HEK293 (cell line): ENCODE measurements at regions not wholly inside any gene's neighbourhood (a gene's known extent, or its start where the extent isn't known, plus 50 kb on each side); places are given as distances from the start of the nearest gene placed in this dataset.
A peak's percentile ranks its signal among the peaks of the same experiment; 100 is the strongest.

Experiments used
- CTCF ChIA-PET: fragments of 350-600 bp; formaldehyde crosslinking; extraction: SDS; loops from one replicate; lab custom pipeline; 2021; ENCODE audit warnings: antibody characterized with exemption; lab: Yijun Ruan, JAX
- POLR2A ChIA-PET: fragments of 300-600 bp; formaldehyde crosslinking; extraction: SDS; loops from one replicate; lab custom pipeline; 2020; ENCODE audit warnings: antibody characterized with exemption, inconsistent platforms; lab: Yijun Ruan, JAX
- H3K27ac ChIP-seq: fragments of 200-500 bp; sonication (Bioruptor generic); 2 replicates; pipeline ENCODE4 v1.5.1; 2014; ENCODE audit warnings: low read depth, low read length, control low read depth, inconsistent platforms; ENCODE audit errors: extremely low read depth
- H3K36me3 ChIP-seq, 2 experiments: fragments of 200-500 bp in 1 of 2; sonication (Bioruptor generic) in 1 of 2; 1 replicate in 1 of 2; 2 replicates in 1 of 2; pipeline ENCODE4 v1.5.1; 2014 to 2017; ENCODE audit warnings: inconsistent platforms in 2 of 2, low read length in 2 of 2; ENCODE audit not compliant: control insufficient read depth in 2 of 2, insufficient read depth in 1 of 2
- H3K4me1 ChIP-seq: fragments of 200-500 bp; sonication (Bioruptor generic); 2 replicates; pipeline ENCODE4 v1.5.1; 2014; ENCODE audit warnings: mild to moderate bottlenecking, low read length, inconsistent platforms; ENCODE audit not compliant: control insufficient read depth, insufficient read depth
- H3K4me3 ChIP-seq: 2 replicates; pipeline ENCODE4 v1.5.1; 2011; ENCODE audit warnings: low read depth, mild to moderate bottlenecking, control low read depth, low read length, moderate library complexity
- H3K9me3 ChIP-seq: fragments of 200-500 bp; sonication (Bioruptor generic); 2 replicates; pipeline ENCODE4 v1.5.1; 2014; ENCODE audit warnings: low read depth, low read length, inconsistent platforms; ENCODE audit not compliant: control insufficient read depth, insufficient read depth
- IKZF3 ChIP-seq: fragments of 450-650 bp; IDR thresholded peaks from 2 replicates; pipeline ENCODE4 v1.5.0; 2018; ENCODE audit warnings: missing biosample characterization, mild to moderate bottlenecking, missing genetic modification characterization, moderate library complexity
- SALL2 ChIP-seq: fragments of 450-650 bp; formaldehyde crosslinking; IDR thresholded peaks from 2 replicates; pipeline ENCODE4 v1.5.0; 2017; ENCODE audit warnings: missing biosample characterization, mild to moderate bottlenecking, missing genetic modification characterization, borderline replicate concordance
- SCRT2 ChIP-seq: fragments of 450-650 bp; formaldehyde crosslinking; IDR thresholded peaks from 2 replicates; pipeline ENCODE4 v1.5.1; 2016; ENCODE audit warnings: missing biosample characterization, missing genetic modification characterization
- ZNF10 ChIP-seq: fragments of 450-650 bp; formaldehyde crosslinking; IDR thresholded peaks from 2 replicates; pipeline ENCODE4 v1.5.1; 2017; ENCODE audit warnings: missing biosample characterization, missing genetic modification characterization
- ZNF2 ChIP-seq: fragments of 450-650 bp; formaldehyde crosslinking; IDR thresholded peaks from 2 replicates; pipeline ENCODE4 v1.5.1; 2016; ENCODE audit warnings: missing biosample characterization, missing genetic modification characterization
- ZNF202 ChIP-seq: fragments of 450-650 bp; formaldehyde crosslinking; IDR thresholded peaks from 2 replicates; pipeline ENCODE4 v1.5.1; 2016; ENCODE audit warnings: missing biosample characterization, missing genetic modification characterization, borderline replicate concordance
- ZNF214 ChIP-seq: fragments of 450-650 bp; formaldehyde crosslinking; IDR thresholded peaks from 2 replicates; pipeline ENCODE4 v1.5.1; 2017; ENCODE audit warnings: missing biosample characterization, mild to moderate bottlenecking, missing genetic modification characterization, borderline replicate concordance
- ZNF354C ChIP-seq: fragments of 450-650 bp; formaldehyde crosslinking; IDR thresholded peaks from 2 replicates; pipeline ENCODE4 v1.5.1; 2016; ENCODE audit warnings: missing biosample characterization, missing genetic modification characterization, low read depth, borderline replicate concordance
- ZNF391 ChIP-seq: fragments of 450-650 bp; formaldehyde crosslinking; IDR thresholded peaks from 2 replicates; pipeline ENCODE4 v1.5.1; 2016; ENCODE audit warnings: low read depth, missing biosample characterization, missing genetic modification characterization, borderline replicate concordance
- ZNF510 ChIP-seq: fragments of 450-650 bp; formaldehyde crosslinking; IDR thresholded peaks from 2 replicates; pipeline ENCODE4 v1.5.1; 2018; ENCODE audit warnings: mild to moderate bottlenecking, missing genetic modification characterization, missing biosample characterization; ENCODE audit not compliant: insufficient replicate concordance
- ZNF596 ChIP-seq: fragments of 450-650 bp; IDR thresholded peaks from 2 replicates; pipeline ENCODE4 v1.5.0; 2018; ENCODE audit warnings: missing biosample characterization, mild to moderate bottlenecking, missing genetic modification characterization, moderate library complexity
- ZNF623 ChIP-seq: fragments of 450-650 bp; formaldehyde crosslinking; IDR thresholded peaks from 2 replicates; pipeline ENCODE4 v1.5.1; 2016; ENCODE audit warnings: missing biosample characterization, missing genetic modification characterization
- ZNF677 ChIP-seq: fragments of 450-650 bp; IDR thresholded peaks from 2 replicates; pipeline ENCODE4 v1.5.0; 2018; ENCODE audit warnings: missing biosample characterization, mild to moderate bottlenecking, missing genetic modification characterization, moderate library complexity
- ZNF701 ChIP-seq: fragments of 450-650 bp; formaldehyde crosslinking; IDR thresholded peaks from 2 replicates; pipeline ENCODE4 v1.5.1; 2016; ENCODE audit warnings: missing biosample characterization, missing genetic modification characterization
- ZNF776 ChIP-seq: fragments of 450-650 bp; formaldehyde crosslinking; IDR thresholded peaks from 2 replicates; pipeline ENCODE4 v1.5.0; 2017; ENCODE audit warnings: missing biosample characterization, missing genetic modification characterization, borderline replicate concordance
- ZXDB ChIP-seq: fragments of 450-650 bp; formaldehyde crosslinking; IDR thresholded peaks from 2 replicates; pipeline ENCODE4 v1.5.1; 2016; ENCODE audit warnings: missing biosample characterization, missing genetic modification characterization
- TF ChIP-seq, protein P1 (sequence below): fragments of 450-650 bp; formaldehyde crosslinking; IDR thresholded peaks from 2 replicates; pipeline ENCODE4 v1.5.1; 2016; ENCODE audit warnings: missing biosample characterization, missing genetic modification characterization, low read depth
- TF ChIP-seq, protein P2 (sequence below): fragments of 450-650 bp; formaldehyde crosslinking; conservative IDR thresholded peaks from 2 replicates; pipeline ENCODE4 v1.5.1; 2016; ENCODE audit warnings: low read depth, missing biosample characterization, missing genetic modification characterization
- TF ChIP-seq, protein P3 (sequence below): fragments of 450-650 bp; formaldehyde crosslinking; IDR thresholded peaks from 2 replicates; pipeline ENCODE4 v1.5.1; 2016; ENCODE audit warnings: missing biosample characterization, missing genetic modification characterization
- TF ChIP-seq, protein P4 (sequence below): fragments of 450-650 bp; formaldehyde crosslinking; IDR thresholded peaks from 2 replicates; pipeline ENCODE4 v1.5.1; 2016; ENCODE audit warnings: missing biosample characterization, missing genetic modification characterization

DNA sequence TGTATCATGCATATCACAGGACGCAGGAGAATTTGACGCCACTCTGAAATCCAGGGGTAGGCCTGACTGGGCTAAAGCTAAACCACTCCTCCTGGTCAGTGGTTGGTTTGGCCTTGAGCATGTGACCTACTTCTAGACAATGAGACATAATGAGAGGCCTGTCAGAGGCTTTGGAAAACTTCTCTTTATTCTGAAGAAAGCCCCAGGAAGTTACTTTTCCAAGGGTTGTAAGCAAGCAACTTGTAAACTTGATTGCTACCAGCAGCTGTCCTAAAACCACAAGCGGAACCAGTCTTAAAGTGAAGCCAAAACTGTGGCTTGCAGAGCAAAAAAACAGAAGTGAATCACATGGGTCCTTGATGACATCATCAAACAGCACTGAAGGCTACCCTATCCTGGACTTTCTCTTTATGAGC lies 138.2 kb upstream of the COX10 start:
- POLR2A ChIA-PET = no interaction called here
- H3K36me3 ChIP-seq = no peaks in the 10 kb centered on the region
- no peak for TF ChIP-seq SCRT2 (tag by site-specific recombination)
- TF ChIP-seq, protein P1, sequence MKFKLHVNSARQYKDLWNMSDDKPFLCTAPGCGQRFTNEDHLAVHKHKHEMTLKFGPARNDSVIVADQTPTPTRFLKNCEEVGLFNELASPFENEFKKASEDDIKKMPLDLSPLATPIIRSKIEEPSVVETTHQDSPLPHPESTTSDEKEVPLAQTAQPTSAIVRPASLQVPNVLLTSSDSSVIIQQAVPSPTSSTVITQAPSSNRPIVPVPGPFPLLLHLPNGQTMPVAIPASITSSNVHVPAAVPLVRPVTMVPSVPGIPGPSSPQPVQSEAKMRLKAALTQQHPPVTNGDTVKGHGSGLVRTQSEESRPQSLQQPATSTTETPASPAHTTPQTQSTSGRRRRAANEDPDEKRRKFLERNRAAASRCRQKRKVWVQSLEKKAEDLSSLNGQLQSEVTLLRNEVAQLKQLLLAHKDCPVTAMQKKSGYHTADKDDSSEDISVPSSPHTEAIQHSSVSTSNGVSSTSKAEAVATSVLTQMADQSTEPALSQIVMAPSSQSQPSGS (tag by site-specific recombination) = 0 out of 2 replicates have a peak, but pooled peaks have one; percentile 27
- no peak overlapping the region for H3K4me3 ChIP-seq
- CTCF ChIA-PET = no interaction called here
- H3K9me3 ChIP-seq = no peaks in the 10 kb centered on the region
- no peaks in the 10 kb centered on the region for H3K4me1 ChIP-seq
- H3K27ac ChIP-seq = no peak overlapping the region

DNA sequence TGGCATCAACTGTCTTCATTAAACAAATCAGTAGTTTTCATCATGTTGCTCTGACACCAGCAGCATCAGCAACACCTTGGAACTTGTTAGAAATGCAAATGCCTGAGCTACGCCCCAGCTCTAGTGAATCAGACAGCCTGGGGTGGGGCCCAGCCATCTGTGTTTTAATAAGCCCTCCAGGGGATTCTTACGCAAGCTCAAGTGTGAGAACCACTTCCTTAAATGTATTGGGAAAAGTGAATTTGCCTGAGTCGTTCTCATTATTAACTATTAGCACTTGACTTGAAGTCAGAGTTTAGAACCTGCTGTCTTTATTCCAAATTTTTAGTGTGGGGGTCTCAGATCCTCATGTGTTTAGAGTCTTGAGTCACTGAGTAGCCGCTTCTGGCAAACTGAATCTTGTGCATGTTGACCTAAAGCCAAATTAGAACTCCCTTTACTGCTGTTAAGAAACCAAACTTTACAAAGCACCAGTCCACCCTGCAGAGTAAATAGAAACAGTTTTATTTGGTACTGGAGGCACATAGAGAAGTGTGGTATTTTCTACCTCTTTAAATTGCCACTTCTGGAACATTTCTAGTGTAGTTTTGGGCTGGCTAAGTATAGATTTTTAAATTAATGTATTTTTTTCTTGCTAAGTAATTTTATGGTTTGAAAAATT lies 137.4 kb upstream of the COX10 start:
- Histone ChIP-seq H3K27ac (no peak overlapping the region), H3K4me1 (no peaks in the 10 kb centered on the region), H3K4me3 (no peak overlapping the region), H3K9me3 (no peaks in the 10 kb centered on the region), H3K36me3 (no peaks in the 10 kb centered on the region)
- ChIA-PET CTCF (no interaction called here), POLR2A (no interaction called here)
- TF ChIP-seq ZNF701 (tag by site-specific recombination) (no peak), IKZF3 (tag by site-specific recombination) (no peak), ZNF391 (tag by site-specific recombination) (no peak), ZNF776 (tag by site-specific recombination) (no peak), ZNF623 (tag by site-specific recombination) (no peak), ZNF596 (tag by site-specific recombination) (no peak), SALL2 (tag by site-specific recombination) (no peak), ZNF202 (no peak), ZNF354C (tag by site-specific recombination) (no peak), ZNF2 (no peak), ZNF10 (no peak), ZNF214 (tag by site-specific recombination) (no peak), ZXDB (tag by site-specific recombination) (no peak), ZNF510 (tag by site-specific recombination) (no peak), ZNF677 (tag by site-specific recombination) (no peak)
- TF ChIP-seq, protein P2, sequence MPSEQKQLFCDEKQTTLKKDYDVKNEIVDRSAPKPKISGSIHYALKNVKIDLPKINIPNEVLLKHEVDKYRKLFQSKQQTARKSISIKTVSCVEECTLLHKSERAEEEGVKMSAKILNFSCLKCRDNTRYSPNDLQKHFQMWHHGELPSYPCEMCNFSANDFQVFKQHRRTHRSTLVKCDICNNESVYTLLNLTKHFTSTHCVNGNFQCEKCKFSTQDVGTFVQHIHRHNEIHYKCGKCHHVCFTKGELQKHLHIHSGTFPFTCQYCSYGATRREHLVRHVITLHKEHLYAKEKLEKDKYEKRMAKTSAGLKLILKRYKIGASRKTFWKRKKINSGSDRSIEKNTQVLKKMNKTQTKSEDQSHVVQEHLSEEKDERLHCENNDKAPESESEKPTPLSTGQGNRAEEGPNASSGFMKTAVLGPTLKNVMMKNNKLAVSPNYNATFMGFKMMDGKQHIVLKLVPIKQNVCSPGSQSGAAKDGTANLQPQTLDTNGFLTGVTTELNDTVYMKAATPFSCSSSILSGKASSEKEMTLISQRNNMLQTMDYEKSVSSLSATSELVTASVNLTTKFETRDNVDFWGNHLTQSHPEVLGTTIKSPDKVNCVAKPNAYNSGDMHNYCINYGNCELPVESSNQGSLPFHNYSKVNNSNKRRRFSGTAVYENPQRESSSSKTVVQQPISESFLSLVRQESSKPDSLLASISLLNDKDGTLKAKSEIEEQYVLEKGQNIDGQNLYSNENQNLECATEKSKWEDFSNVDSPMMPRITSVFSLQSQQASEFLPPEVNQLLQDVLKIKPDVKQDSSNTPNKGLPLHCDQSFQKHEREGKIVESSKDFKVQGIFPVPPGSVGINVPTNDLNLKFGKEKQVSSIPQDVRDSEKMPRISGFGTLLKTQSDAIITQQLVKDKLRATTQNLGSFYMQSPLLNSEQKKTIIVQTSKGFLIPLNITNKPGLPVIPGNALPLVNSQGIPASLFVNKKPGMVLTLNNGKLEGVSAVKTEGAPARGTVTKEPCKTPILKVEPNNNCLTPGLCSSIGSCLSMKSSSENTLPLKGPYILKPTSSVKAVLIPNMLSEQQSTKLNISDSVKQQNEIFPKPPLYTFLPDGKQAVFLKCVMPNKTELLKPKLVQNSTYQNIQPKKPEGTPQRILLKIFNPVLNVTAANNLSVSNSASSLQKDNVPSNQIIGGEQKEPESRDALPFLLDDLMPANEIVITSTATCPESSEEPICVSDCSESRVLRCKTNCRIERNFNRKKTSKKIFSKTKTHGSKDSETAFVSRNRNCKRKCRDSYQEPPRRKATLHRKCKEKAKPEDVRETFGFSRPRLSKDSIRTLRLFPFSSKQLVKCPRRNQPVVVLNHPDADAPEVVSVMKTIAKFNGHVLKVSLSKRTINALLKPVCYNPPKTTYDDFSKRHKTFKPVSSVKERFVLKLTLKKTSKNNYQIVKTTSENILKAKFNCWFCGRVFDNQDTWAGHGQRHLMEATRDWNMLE (tag by site-specific recombination) = no peak
- TF ChIP-seq, protein P3, sequence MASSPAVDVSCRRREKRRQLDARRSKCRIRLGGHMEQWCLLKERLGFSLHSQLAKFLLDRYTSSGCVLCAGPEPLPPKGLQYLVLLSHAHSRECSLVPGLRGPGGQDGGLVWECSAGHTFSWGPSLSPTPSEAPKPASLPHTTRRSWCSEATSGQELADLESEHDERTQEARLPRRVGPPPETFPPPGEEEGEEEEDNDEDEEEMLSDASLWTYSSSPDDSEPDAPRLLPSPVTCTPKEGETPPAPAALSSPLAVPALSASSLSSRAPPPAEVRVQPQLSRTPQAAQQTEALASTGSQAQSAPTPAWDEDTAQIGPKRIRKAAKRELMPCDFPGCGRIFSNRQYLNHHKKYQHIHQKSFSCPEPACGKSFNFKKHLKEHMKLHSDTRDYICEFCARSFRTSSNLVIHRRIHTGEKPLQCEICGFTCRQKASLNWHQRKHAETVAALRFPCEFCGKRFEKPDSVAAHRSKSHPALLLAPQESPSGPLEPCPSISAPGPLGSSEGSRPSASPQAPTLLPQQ = no peak
- TF ChIP-seq, protein P4, sequence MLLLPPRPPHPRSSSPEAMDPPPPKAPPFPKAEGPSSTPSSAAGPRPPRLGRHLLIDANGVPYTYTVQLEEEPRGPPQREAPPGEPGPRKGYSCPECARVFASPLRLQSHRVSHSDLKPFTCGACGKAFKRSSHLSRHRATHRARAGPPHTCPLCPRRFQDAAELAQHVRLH (tag by site-specific recombination) = no peak
